B cell (primary cell): ENCODE measurements at regions not wholly inside any gene's neighbourhood (a gene's known extent, or its start where the extent isn't known, plus 50 kb on each side); places are given as distances from the start of the nearest gene placed in this dataset.

Experiments used
- ATAC-seq: fragments of 200-7000 bp; cut with Tn5 transposase; one replicate; pipeline ENCODE4 v1.10.0; 2021; ENCODE audit warnings: low read depth, mild to moderate bottlenecking, moderate number of reproducible peaks, moderate library complexity
- CTCF ChIA-PET: fragments of 350-600 bp; sonication (Branson Sonifier 250); formaldehyde crosslinking; loops from one replicate; lab custom pipeline; 2021; ENCODE audit warnings: antibody characterized with exemption, inconsistent platforms; lab: Charles Lee
- POLR2A ChIA-PET: fragments of 350-600 bp; sonication (Branson Sonifier 250); formaldehyde crosslinking; loops from one replicate; lab custom pipeline; 2021; ENCODE audit warnings: antibody characterized with exemption; lab: Charles Lee
- DNase-seq: peaks from one replicate; pipeline ENCODE4 v3.0.0; 2013
- H2AFZ ChIP-seq: 2 replicates; pipeline ENCODE4 v1.6.1; 2012; ENCODE audit warnings: mild to moderate bottlenecking, low read depth, low read length; ENCODE audit not compliant: insufficient read depth, poor library complexity, severe bottlenecking
- H3K27ac ChIP-seq, 2 donors: 1 replicate in 1 of 2; 2 replicates in 1 of 2; pipeline ENCODE4 v1.5.1; 2012 to 2013; ENCODE audit warnings: low read length in 2 of 2, mild to moderate bottlenecking in 2 of 2, moderate library complexity in 1 of 2
- H3K27me3 ChIP-seq, 4 experiments: fragments of 200-600 bp in 1 of 4; sonication (generic) in 1 of 4; replicated peaks in 1 of 4; 1 replicate in 2 of 4; 2 replicates in 2 of 4; pipeline versions ENCODE4 v1.6.1 to v1.7.0; 2013 to 2016; ENCODE audit warnings: low read length in 3 of 4, mild to moderate bottlenecking in 2 of 4, mixed read lengths in 1 of 4, moderate library complexity in 1 of 4; ENCODE audit not compliant: insufficient read depth in 4 of 4, control insufficient read depth in 3 of 4; ENCODE audit errors: control extremely low read depth in 1 of 4
- H3K36me3 ChIP-seq, 2 experiments: replicated peaks in 1 of 2; 1 replicate in 1 of 2; 2 replicates in 1 of 2; pipeline versions ENCODE4 v1.6.1 to v1.7.1; 2013; ENCODE audit warnings: low read length in 1 of 2; ENCODE audit not compliant: insufficient read depth in 2 of 2, control insufficient read depth in 1 of 2; ENCODE audit errors: control extremely low read depth in 1 of 2, extremely low read depth in 1 of 2
- H3K4me1 ChIP-seq, 2 donors: fragments of 200-600 bp in 1 of 2; sonication (generic) in 1 of 2; 1 replicate in 1 of 2; 2 replicates in 1 of 2; pipeline versions ENCODE4 v1.5.1 to v1.6.1; 2013 to 2017; ENCODE audit warnings: low read length in 2 of 2; ENCODE audit not compliant: control insufficient read depth in 2 of 2, insufficient read depth in 2 of 2
- H3K4me2 ChIP-seq: replicated peaks from 2 replicates; pipeline ENCODE3; 2012; ENCODE audit warnings: mild to moderate bottlenecking, low read depth, low read length; ENCODE audit not compliant: poor library complexity, severe bottlenecking
- H3K4me3 ChIP-seq, 5 experiments: fragments of 200-600 bp in 1 of 5; sonication (generic) in 1 of 5; 1 replicate in 3 of 5; 2 replicates in 2 of 5; pipeline versions ENCODE4 v1.5.1 to v1.7.0; 2011 to 2016; ENCODE audit warnings: low read length in 4 of 5, mild to moderate bottlenecking in 4 of 5, low read depth in 2 of 5, control low read depth in 1 of 5, moderate library complexity in 1 of 5; ENCODE audit not compliant: insufficient read depth in 1 of 5; ENCODE audit errors: control extremely low read depth in 1 of 5, extremely low read depth in 1 of 5
- H3K79me2 ChIP-seq: fragments of 200-600 bp; sonication (generic); one replicate; pipeline ENCODE4 v1.6.0; 2016; ENCODE audit warnings: low read length; ENCODE audit not compliant: control insufficient read depth, insufficient read depth
- H3K9ac ChIP-seq: fragments of 200-600 bp; sonication (generic); 2 replicates; pipeline ENCODE4 v1.6.1; 2017; ENCODE audit warnings: mild to moderate bottlenecking, low read length, moderate library complexity
- H3K9me3 ChIP-seq, 3 donors: one replicate each; pipeline versions ENCODE4 v1.6.1 to v1.7.1; 2013; ENCODE audit warnings: low read length in 2 of 3; ENCODE audit not compliant: control insufficient read depth in 2 of 3, insufficient read depth in 1 of 3; ENCODE audit errors: control extremely low read depth in 1 of 3
- H4K20me1 ChIP-seq: 2 replicates; pipeline ENCODE4 v1.6.0; 2012; ENCODE audit warnings: mild to moderate bottlenecking, low read length; ENCODE audit not compliant: insufficient read depth, control insufficient read depth, poor library complexity, severe bottlenecking
- H3K27ac Mint-ChIP-seq: one replicate; pipeline ENCODE4 v1.8.0; 2021; ENCODE audit warnings: mixed read lengths
- H3K27me3 Mint-ChIP-seq: one replicate; pipeline ENCODE4 v1.8.0; 2021; ENCODE audit warnings: mixed read lengths
- H3K4me1 Mint-ChIP-seq: one replicate; pipeline ENCODE4 v1.8.0; 2021; ENCODE audit warnings: mixed read lengths
- H3K4me3 Mint-ChIP-seq: one replicate; pipeline ENCODE4 v1.8.0; 2021; ENCODE audit warnings: mixed read lengths
- H3K9me3 Mint-ChIP-seq: one replicate; pipeline ENCODE4 v1.8.0; 2022; ENCODE audit warnings: mixed read lengths; ENCODE audit not compliant: insufficient read depth
- EZH2 ChIP-seq: IDR thresholded peaks from 2 replicates; pipeline ENCODE4 v1.6.1; 2012; ENCODE audit warnings: borderline replicate concordance, low read depth, mild to moderate bottlenecking, moderate library complexity, low read length; ENCODE audit not compliant: insufficient read depth, poor library complexity, severe bottlenecking
- WGBS: methylation state at CpG from one replicate; pipeline ENCODE4 v1.1.5; 2013; ENCODE audit warnings: missing lambda C conversion rate; ENCODE audit not compliant: insufficient coverage; 5-methylcytosine and 5-hydroxymethylcytosine counted together
- intact Hi-C: fragments of 100-400 bp; cut with micrococcal nuclease; formaldehyde crosslinking; loops from one replicate; pipeline ENCODE4 v1.10.0; 2022
- TF ChIP-seq, protein P1 (sequence below): fragments of 200-600 bp; IDR thresholded peaks from one replicate; pipeline ENCODE4 v1.8.0; 2022; ENCODE audit warnings: antibody characterized with exemption, mild to moderate bottlenecking

DNA sequence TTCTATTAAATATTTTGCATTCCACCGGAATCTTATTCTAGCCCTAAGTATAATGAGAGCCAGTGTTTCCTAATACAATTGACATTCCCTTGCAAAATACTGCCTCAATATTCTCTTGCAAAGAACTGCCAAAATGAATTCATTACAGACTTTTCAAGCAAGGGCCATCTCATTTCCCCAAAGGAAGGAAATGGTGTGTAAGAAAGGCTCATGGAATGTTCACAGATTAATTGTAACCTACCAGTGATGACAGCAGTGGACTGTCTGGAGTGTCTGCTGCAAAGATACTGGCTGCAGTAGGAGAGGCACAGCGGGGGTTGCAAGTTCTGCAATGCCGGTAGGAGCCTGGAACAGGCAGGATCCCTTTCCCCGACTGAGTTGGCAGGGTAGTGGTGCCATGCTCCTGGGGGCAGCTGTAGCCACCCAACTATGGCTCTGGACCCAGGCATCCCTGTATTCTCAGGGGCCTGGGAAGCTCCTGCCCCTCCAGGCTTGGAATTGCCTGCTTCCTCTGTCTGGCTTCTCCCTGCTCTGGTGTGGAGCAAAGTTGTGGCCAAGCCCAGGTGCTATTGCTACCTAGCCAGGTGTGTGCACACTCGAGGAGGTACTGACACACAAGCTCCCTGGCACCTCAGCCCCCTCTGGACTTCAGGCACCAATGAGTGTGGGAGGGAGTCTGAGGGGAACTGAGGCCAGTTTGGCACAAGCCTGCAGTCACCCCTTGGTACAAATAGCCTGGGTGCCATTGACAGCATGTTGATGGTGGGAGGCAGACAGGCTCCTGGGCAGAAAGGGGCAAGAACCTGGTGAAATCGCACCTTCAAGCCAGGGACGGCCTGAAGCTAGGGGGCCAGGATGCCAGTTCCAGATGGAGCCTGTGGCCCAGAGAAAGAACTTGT lies 1371.0 kb downstream of the KCNT2 start:
- H3K27me3 ChIP-seq = no peaks in the 10 kb centered on the region

More for the DNA sequence above, 1371.0 kb downstream of the KCNT2 start:
- TF ChIP-seq, protein P1, sequence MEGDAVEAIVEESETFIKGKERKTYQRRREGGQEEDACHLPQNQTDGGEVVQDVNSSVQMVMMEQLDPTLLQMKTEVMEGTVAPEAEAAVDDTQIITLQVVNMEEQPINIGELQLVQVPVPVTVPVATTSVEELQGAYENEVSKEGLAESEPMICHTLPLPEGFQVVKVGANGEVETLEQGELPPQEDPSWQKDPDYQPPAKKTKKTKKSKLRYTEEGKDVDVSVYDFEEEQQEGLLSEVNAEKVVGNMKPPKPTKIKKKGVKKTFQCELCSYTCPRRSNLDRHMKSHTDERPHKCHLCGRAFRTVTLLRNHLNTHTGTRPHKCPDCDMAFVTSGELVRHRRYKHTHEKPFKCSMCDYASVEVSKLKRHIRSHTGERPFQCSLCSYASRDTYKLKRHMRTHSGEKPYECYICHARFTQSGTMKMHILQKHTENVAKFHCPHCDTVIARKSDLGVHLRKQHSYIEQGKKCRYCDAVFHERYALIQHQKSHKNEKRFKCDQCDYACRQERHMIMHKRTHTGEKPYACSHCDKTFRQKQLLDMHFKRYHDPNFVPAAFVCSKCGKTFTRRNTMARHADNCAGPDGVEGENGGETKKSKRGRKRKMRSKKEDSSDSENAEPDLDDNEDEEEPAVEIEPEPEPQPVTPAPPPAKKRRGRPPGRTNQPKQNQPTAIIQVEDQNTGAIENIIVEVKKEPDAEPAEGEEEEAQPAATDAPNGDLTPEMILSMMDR = no peak
- TF ChIP-seq EZH2 = no peak
- H3K9me3 Mint-ChIP-seq = no peaks in the 10 kb centered on the region
- Histone ChIP-seq H3K9me3 (peaks cover 0 to 16% (median 0%) of the 10 kb centered on the region in 3 donors), H2AFZ (no peak overlapping the region), H3K79me2 (no peaks in the 10 kb centered on the region), H4K20me1 (no peaks in the 10 kb centered on the region), H3K4me1 (no peaks in the 10 kb centered on the region), H3K36me3 (no peaks in the 10 kb centered on the region), H3K4me2 (no peak overlapping the region), H3K9ac (no peak overlapping the region), H3K27ac (no peak overlapping the region), H3K4me3 (no peak overlapping the region)
- no peak for DNase-seq
- H3K4me3 Mint-ChIP-seq = no peak overlapping the region
- CTCF ChIA-PET = no interaction called here
- intact Hi-C loops = no loop called here
- WGBS = 92% methylated on average over 5 of the region's 7 CpGs
- POLR2A ChIA-PET = no interaction called here
- no peak overlapping the region for H3K27ac Mint-ChIP-seq
- no peaks in the 10 kb centered on the region for H3K4me1 Mint-ChIP-seq
- no peaks in the 10 kb centered on the region for H3K27me3 Mint-ChIP-seq
- ATAC-seq = no peak
